BLaER1 (cell line): ENCODE measurements at regions not wholly inside any gene's neighbourhood (a gene's known extent, or its start where the extent isn't known, plus 50 kb on each side); places are given as distances from the start of the nearest gene placed in this dataset.

Experiments
- H3K27ac ChIP-seq: shearing (Covaris generic); formaldehyde crosslinking; 2 replicates; pipeline ENCODE4 v1.8.1; 2022
- H3K27me3 ChIP-seq: shearing (Covaris generic); formaldehyde crosslinking; 2 replicates; pipeline ENCODE4 v1.8.1; 2022
- H3K36me3 ChIP-seq: shearing (Covaris generic); formaldehyde crosslinking; 2 replicates; pipeline ENCODE4 v1.8.1; 2022
- H3K4me1 ChIP-seq: shearing (Covaris generic); formaldehyde crosslinking; 2 replicates; pipeline ENCODE4 v1.8.1; 2022
- H3K4me2 ChIP-seq: shearing (Covaris generic); formaldehyde crosslinking; 2 replicates; pipeline ENCODE4 v1.8.1; 2022
- H3K4me3 ChIP-seq: shearing (Covaris generic); formaldehyde crosslinking; 2 replicates; pipeline ENCODE4 v1.8.1; 2022
- H3K9ac ChIP-seq: shearing (Covaris generic); formaldehyde crosslinking; 2 replicates; pipeline ENCODE4 v1.8.1; 2022
- H3K9me3 ChIP-seq: shearing (Covaris generic); formaldehyde crosslinking; 2 replicates; pipeline ENCODE4 v1.8.1; 2022
- H4K20me1 ChIP-seq: shearing (Covaris generic); formaldehyde crosslinking; 2 replicates; pipeline ENCODE4 v1.8.1; 2022
- Cebpa-rat ChIP-seq: shearing (Covaris generic); IDR thresholded peaks from 2 replicates; pipeline ENCODE4 v1.8.1; 2022

GRCh38 chr6:50586331-50586675 is 127.0 kb upstream of the TFAP2D start:
- Histone ChIP-seq H3K4me2 (no peak overlapping the region), H3K27ac (no peak overlapping the region), H3K27me3 (no peaks in the 10 kb centered on the region), H3K9ac (no peak overlapping the region), H3K36me3 (no peaks in the 10 kb centered on the region), H3K4me1 (no peaks in the 10 kb centered on the region), H3K4me3 (no peak overlapping the region), H4K20me1 (no peaks in the 10 kb centered on the region), H3K9me3 (no peaks in the 10 kb centered on the region)
- TF ChIP-seq Cebpa-rat: no peak

DNA sequence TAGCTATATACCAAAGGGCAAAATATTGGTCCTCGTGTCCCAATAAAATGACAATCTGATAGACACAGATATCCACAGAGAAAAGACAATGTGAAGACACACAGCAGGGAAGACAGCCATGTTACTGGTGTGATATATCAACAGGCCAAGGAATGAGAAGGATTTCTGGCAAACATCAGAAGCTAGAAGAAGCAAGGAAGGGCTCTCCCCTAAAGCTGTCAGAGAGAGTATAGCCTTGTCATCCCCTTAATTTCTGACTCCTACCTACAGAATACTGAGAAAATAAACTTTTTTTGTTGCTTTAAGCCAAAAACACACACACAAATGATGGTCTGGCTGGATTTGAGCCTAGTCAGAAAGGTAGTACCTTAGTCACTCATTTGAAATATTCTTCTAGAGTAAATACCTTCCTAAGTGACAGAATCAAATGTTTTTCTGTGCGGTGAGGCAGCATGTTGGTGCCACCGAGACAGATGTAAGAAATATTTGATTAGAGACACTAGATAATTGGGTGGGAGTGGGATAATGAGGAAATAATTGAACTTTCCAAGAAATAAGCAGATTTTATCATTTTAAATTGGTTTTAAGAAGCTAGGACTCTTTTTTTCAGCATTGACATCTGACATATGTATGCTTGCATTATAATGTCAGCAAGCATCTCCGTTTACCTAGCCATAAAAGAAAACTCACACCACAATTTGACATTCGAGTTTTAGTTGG is 123.4 kb upstream of the TFAP2D start:
- no peak overlapping the region for H3K4me2 ChIP-seq
- no peaks in the 10 kb centered on the region for H3K9me3 ChIP-seq
- no peak for TF ChIP-seq Cebpa-rat
- H4K20me1 ChIP-seq: no peaks in the 10 kb centered on the region
- no peak overlapping the region for H3K4me3 ChIP-seq
- no peak overlapping the region for H3K27ac ChIP-seq
- no peaks in the 10 kb centered on the region for H3K4me1 ChIP-seq
- no peaks in the 10 kb centered on the region for H3K36me3 ChIP-seq
- no peaks in the 10 kb centered on the region for H3K27me3 ChIP-seq
- no peak overlapping the region for H3K9ac ChIP-seq

- H3K9ac ChIP-seq: no peak overlapping the region
- H3K27ac ChIP-seq: no peak overlapping the region
- no peak overlapping the region for H3K4me3 ChIP-seq
- no peaks in the 10 kb centered on the region for H3K9me3 ChIP-seq
- H3K36me3 ChIP-seq: no peaks in the 10 kb centered on the region
- H3K4me2 ChIP-seq: no peak overlapping the region
- H3K4me1 ChIP-seq: no peaks in the 10 kb centered on the region
- no peaks in the 10 kb centered on the region for H3K27me3 ChIP-seq
- H4K20me1 ChIP-seq: no peaks in the 10 kb centered on the region
- no peak for TF ChIP-seq Cebpa-rat
Measured at GRCh38 chr6:50591135-50591534, 122.2 kb upstream of the TFAP2D start.

- Histone ChIP-seq H3K27ac (no peak overlapping the region), H3K9me3 (no peaks in the 10 kb centered on the region), H3K4me3 (no peak overlapping the region), H3K4me1 (no peaks in the 10 kb centered on the region), H3K9ac (no peak overlapping the region), H3K4me2 (no peak overlapping the region), H3K36me3 (no peaks in the 10 kb centered on the region), H4K20me1 (no peaks in the 10 kb centered on the region), H3K27me3 (no peaks in the 10 kb centered on the region)
- no peak for TF ChIP-seq Cebpa-rat
Measured at GRCh38 chr6:50600280-50600679, 113.0 kb upstream of the TFAP2D start.

DNA sequence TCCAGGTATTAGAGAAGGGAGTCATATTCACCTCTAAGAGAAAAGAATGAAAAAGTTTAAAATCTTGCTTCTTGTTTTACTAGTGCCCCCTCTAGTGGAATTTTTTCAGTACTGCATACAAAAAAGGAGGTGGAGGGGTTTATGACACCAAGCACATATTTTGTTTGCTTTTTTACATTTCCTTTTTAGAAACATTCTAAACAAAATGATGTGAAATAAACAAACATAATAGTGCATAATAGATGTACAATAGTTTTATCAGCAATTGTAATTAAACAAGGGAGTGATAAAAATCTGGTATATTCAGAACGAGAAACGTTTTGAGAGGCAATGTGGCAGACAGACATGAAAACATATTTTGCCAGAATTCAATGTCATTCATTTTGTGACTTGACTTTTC is 111.0 kb upstream of the TFAP2D start:
- Histone ChIP-seq H3K36me3 (no peaks in the 10 kb centered on the region), H4K20me1 (no peaks in the 10 kb centered on the region), H3K4me3 (no peak overlapping the region), H3K27me3 (no peaks in the 10 kb centered on the region), H3K4me2 (no peak overlapping the region), H3K9me3 (no peaks in the 10 kb centered on the region), H3K27ac (no peak overlapping the region), H3K4me1 (no peaks in the 10 kb centered on the region), H3K9ac (no peak overlapping the region)
- no peak for TF ChIP-seq Cebpa-rat

GRCh38 chr6:50608421-50608820 is 104.9 kb upstream of the TFAP2D start:
- H3K9me3 ChIP-seq: no peaks in the 10 kb centered on the region
- no peak overlapping the region for H3K27ac ChIP-seq
- no peak overlapping the region for H3K9ac ChIP-seq
- no peak overlapping the region for H3K4me2 ChIP-seq
- no peaks in the 10 kb centered on the region for H3K27me3 ChIP-seq
- no peaks in the 10 kb centered on the region for H3K36me3 ChIP-seq
- TF ChIP-seq Cebpa-rat: no peak
- no peak overlapping the region for H3K4me3 ChIP-seq
- H4K20me1 ChIP-seq: no peaks in the 10 kb centered on the region
- H3K4me1 ChIP-seq: no peaks in the 10 kb centered on the region

DNA sequence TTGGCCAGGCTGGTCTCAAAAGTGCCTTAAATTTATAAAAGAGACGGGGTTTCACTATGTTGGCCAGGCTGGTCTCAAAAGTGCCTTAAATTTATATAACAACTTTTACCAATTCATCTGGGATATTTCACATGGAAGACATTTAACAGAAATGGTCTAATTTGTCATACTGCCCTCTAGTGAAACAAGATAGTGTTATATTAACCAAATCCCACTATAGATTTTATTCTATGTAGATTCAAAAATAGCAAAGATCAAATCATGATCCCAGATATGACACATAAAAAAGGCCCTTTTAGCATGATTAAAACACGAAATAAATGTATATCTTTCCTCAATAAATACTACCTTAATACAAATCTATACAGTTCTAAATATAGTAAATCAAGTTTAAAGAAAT is 102.8 kb upstream of the TFAP2D start:
- H3K4me3 ChIP-seq: no peak overlapping the region
- no peaks in the 10 kb centered on the region for H3K36me3 ChIP-seq
- TF ChIP-seq Cebpa-rat: no peak
- H3K4me1 ChIP-seq: no peaks in the 10 kb centered on the region
- H3K27ac ChIP-seq: no peak overlapping the region
- no peaks in the 10 kb centered on the region for H3K27me3 ChIP-seq
- no peaks in the 10 kb centered on the region for H3K9me3 ChIP-seq
- H3K4me2 ChIP-seq: no peak overlapping the region
- H3K9ac ChIP-seq: no peak overlapping the region
- H4K20me1 ChIP-seq: no peaks in the 10 kb centered on the region

- no peaks in the 10 kb centered on the region for H3K36me3 ChIP-seq
- no peak overlapping the region for H3K9ac ChIP-seq
- no peaks in the 10 kb centered on the region for H4K20me1 ChIP-seq
- no peak for TF ChIP-seq Cebpa-rat
- no peaks in the 10 kb centered on the region for H3K4me1 ChIP-seq
- H3K4me3 ChIP-seq: no peak overlapping the region
- no peak overlapping the region for H3K27ac ChIP-seq
- no peaks in the 10 kb centered on the region for H3K9me3 ChIP-seq
- H3K4me2 ChIP-seq: no peak overlapping the region
- no peaks in the 10 kb centered on the region for H3K27me3 ChIP-seq
Measured at GRCh38 chr6:50635429-50635828, 77.9 kb upstream of the TFAP2D start.

GRCh38 chr6:50637267-50637666 is 76.1 kb upstream of the TFAP2D start:
- H4K20me1 ChIP-seq: no peaks in the 10 kb centered on the region
- H3K27ac ChIP-seq: no peak overlapping the region
- H3K27me3 ChIP-seq: no peaks in the 10 kb centered on the region
- H3K4me2 ChIP-seq: no peak overlapping the region
- H3K4me1 ChIP-seq: no peaks in the 10 kb centered on the region
- no peaks in the 10 kb centered on the region for H3K9me3 ChIP-seq
- H3K4me3 ChIP-seq: no peak overlapping the region
- no peak for TF ChIP-seq Cebpa-rat
- H3K9ac ChIP-seq: no peak overlapping the region
- H3K36me3 ChIP-seq: no peaks in the 10 kb centered on the region

DNA sequence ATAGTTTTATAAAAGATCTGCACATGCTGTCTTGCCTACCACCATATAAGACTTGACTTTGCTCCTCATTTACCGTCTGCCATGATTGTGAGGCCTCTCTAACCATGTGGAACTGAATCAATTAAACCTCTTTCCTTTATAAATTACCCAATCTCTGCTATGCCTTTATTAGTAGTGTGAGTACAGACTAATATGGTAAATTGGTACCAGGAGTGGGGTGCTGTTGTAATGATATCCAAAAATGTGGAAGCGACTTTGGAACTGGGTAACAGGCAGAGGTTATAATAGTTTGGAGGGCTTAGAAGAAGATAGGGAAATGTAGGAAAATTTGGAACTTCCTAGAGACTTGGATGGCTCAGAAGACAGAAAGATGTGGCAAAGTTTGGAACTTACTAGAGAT is 64.2 kb upstream of the TFAP2D start:
- Histone ChIP-seq H3K27ac (no peak overlapping the region), H3K4me3 (no peak overlapping the region), H3K4me2 (no peak overlapping the region), H3K36me3 (no peaks in the 10 kb centered on the region), H3K9ac (no peak overlapping the region), H4K20me1 (no peaks in the 10 kb centered on the region), H3K4me1 (no peaks in the 10 kb centered on the region), H3K27me3 (no peaks in the 10 kb centered on the region), H3K9me3 (peaks cover 13% of the 10 kb centered on the region; the same call in 1 of the 2 replicates)
- TF ChIP-seq Cebpa-rat: no peak

- no peaks in the 10 kb centered on the region for H3K36me3 ChIP-seq
- TF ChIP-seq Cebpa-rat: no peak
- no peak overlapping the region for H3K4me2 ChIP-seq
- no peak overlapping the region for H3K27ac ChIP-seq
- no peaks in the 10 kb centered on the region for H3K4me1 ChIP-seq
- H3K9me3 ChIP-seq: peaks cover 13% of the 10 kb centered on the region; the same call in 1 of the 2 replicates
- H4K20me1 ChIP-seq: no peaks in the 10 kb centered on the region
- H3K9ac ChIP-seq: no peak overlapping the region
- no peak overlapping the region for H3K4me3 ChIP-seq
- no peaks in the 10 kb centered on the region for H3K27me3 ChIP-seq
Measured at GRCh38 chr6:50653253-50653652, 60.1 kb upstream of the TFAP2D start.
